HG03159 (cell line): ENCODE measurements at regions not wholly inside any gene's neighbourhood (a gene's known extent, or its start where the extent isn't known, plus 50 kb on each side); places are given as distances from the start of the nearest gene placed in this dataset.

ENCODE experiments used
- ATAC-seq: cut with Tn5 transposase; IDR thresholded peaks from one replicate; pipeline ENCODE4 v1.9.1; 2021; ENCODE audit warnings: mild to moderate bottlenecking, moderate library complexity; ENCODE audit not compliant: unreplicated experiment

GRCh38 chr4:130131536-130131935, 1035.6 kb downstream of the C4orf33 start:
- no peak for ATAC-seq

DNA sequence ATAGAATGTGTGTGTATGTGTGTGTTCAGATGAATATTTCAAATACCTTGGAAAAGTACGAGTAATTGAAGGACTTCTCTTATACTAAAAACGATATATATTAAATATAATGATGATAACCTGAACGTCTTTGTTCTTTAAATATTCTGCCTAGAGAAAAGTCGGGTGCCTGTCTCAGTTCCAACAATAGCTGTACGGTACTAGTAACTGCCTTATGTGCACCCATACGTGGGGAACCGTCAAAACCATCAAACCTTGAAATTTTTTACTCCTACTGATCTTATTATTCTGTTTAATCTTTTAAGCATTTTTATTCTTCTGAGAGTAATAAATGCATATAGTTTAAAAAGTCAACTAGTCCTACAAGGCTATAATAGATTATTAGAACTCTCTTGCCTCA, 1045.7 kb downstream of the C4orf33 start:
- ATAC-seq = no peak

- ATAC-seq = no peak
These were observed 1047.7 kb downstream of the C4orf33 start for GRCh38 chr4:130143656-130144055.

- no peak for ATAC-seq
These were observed 1050.8 kb downstream of the C4orf33 start for GRCh38 chr4:130146773-130147172.

- no peak for ATAC-seq
These were observed 1051.7 kb downstream of the C4orf33 start for GRCh38 chr4:130147641-130148040.

GRCh38 chr4:130154901-130155300, 1058.9 kb downstream of the C4orf33 start:
- no peak for ATAC-seq

DNA sequence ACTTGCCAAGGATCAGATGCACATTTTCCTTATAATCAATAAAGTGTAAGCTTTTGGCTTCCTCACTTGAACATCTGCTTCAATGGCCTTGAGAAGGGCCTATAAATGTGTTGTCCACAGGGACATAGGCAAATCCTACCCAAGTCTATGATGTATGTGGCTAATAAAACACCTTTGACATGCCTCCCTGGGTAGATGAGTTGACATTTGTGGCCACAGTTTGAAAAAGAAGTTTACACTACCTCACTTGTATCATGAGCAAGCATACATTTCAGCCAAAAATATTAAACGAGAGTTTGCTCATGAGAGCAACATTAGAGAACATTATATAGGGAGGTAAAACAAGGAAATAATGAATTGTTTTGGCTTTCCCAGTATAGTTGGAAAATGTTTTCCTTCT, 1067.7 kb downstream of the C4orf33 start:
- no peak for ATAC-seq

DNA sequence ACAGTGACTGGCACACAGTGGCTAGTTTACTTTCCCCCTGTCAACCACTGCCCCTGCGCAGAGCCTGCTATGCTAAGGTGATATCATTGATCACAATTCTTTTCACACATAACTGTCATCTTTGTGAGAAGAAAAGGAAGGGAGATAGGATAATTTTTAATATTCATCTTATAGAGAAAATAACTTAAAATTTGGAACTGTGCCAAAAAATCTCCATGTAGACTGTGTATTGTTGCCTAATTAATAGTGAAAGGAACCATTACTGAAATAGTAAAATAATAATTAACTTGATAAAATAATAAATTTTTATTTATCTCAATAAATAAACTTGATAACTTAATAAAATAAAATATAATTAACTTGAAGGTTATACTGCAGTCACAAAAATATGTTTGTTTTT, 1069.4 kb downstream of the C4orf33 start:
- ATAC-seq = no peak

DNA sequence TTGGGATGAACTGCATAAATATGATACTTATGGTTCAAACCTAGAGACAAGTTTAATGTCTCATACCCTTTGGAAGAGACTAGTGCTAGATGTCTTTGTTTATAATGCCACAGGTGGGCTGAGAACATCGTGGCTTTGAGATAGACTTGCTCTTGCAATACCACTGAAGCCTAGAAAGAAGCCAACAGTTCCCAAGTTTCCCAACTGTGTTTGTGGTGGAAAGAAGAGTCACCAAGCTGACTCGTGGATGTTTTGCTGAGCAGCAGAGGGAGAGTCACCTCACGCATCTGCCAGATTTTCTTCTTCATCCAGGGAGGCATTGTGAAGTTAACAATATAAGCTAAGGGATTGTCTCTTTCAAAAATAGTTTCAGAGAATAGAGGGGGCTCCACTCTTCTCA, 1076.2 kb downstream of the C4orf33 start:
- no peak for ATAC-seq

- no peak for ATAC-seq
These were observed 1082.2 kb downstream of the C4orf33 start for GRCh38 chr4:130178106-130178505.

DNA sequence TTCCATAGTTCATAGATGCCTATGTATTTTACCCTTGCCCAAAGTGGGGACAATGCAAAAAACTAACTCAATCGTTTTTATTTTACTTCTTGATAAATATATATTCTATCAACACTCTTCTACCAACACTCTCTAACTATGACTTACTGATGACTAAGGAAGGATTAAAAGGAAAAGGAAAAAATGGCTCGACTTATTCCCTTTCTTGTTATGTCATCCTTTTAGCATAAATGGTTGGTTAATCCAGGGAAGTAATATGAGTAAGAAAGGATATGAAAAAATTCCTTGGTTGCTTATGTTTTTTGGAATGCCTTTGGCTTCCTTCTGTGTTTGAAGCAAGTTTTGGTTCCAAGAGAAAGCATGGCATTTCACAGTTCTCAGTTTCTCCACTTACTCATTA, 1087.1 kb downstream of the C4orf33 start:
- ATAC-seq = no peak

DNA sequence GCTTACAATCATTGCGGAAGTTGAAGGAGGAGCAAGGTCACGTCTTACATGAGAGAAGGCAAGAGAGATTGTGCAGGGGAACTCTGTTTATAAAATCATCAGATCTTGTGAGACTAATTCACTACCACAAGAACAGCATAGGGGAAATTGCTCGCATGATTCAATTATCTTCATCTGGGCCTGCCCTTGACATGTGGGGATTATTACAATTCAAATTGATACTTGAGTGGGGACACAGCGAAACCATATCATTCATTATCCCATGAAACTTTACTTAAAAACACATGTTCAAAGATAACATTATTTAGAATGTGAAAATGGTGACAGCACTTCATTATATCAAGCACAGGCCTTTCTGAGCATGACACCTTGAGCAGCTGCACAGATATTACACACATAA, 1087.8 kb downstream of the C4orf33 start:
- no peak for ATAC-seq

GRCh38 chr4:130185123-130185522, 1089.2 kb downstream of the C4orf33 start:
- no peak for ATAC-seq

DNA sequence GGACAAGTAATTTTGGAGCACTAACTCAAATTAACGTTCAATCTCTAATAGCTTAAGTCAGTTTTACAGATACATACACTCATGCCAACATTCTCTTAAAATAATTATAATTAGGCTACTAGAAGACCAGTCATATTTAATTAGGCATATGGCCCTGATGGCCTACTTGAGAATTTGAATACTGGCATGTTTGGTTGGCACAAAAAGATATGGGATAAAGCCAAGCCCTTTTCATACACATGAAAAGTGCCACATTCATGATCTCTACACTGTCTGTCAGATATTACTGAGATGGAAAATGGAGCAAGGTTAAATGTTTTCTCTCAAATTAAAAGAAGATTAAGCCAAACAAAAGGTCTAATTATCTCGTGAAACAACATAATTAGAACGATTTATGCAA, 1091.0 kb downstream of the C4orf33 start:
- no peak for ATAC-seq

DNA sequence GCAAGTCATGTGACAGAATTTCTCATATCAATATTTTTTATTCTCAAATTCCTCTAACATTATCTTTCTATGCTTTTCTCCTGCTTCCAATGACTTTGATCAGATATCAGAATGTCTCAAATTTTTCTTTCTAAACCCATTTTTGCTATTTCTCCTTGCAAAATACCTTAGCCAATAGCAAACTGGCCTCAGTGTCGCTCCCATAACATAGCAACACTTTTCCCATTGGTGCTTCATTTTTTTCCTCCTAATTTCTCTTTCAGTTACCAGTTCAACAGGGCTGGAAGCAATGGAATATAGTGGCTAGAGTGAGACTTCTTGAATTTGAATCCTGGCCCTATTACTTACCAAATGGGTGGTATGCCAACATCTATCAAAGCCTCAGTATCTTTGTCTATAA, 1091.6 kb downstream of the C4orf33 start:
- no peak for ATAC-seq

DNA sequence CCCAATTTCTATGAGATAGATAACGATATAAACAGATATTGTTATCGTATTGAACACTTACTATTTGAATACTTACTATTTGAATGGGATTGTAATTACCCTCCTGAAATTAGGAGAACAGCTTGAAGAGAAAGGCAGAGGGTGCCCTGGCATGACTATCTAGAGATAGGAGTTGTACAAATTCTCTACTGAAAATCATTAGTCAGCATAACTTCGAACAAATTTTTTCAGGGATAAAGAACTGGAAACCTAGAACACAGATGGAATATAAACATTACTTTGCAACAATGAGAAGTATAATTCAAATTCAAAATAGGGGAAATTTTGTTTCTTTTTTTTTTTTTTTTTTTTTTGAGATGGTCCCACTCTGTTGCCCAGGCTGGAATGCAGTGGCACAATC, 1096.8 kb downstream of the C4orf33 start:
- ATAC-seq = no peak

DNA sequence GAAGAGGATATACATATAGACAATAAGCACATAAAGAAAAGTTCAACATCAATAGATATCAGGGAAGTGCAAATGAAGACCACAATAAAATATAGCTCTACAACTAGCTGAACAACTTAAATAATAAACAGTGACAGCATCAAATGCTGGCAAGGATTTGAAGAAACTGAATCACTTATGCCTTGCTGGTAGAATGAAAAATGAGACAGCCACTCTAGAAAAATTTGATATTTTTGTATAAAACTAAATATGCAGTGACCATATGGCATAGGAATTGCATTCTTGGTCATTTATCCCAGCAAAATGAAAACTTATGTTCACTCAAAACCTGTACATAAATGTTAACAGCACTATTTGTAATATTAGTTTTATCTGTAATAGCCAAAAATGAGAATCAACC, 1102.0 kb downstream of the C4orf33 start:
- ATAC-seq = no peak

DNA sequence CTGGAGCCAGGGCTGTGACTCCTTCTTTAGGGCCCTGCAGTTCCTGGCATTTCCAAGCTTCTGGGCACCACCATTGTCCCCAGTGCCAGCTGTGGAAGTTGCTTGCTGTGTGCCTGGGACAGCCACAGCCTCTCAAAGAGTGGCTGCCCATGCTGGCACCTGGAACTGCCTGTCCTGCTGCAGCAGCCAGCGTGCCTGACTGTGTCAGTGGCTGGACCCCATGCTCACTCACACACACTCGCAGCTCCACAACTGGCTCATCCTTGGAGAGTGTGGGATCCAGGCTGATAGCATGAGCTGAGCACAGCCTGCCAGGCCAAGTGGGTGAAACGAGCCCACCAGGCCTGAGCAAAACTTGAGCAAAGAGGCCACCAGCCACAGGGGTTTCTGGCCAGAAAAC, 1107.6 kb downstream of the C4orf33 start:
- no peak for ATAC-seq

GRCh38 chr4:130210864-130211263, 1114.9 kb downstream of the C4orf33 start:
- no peak for ATAC-seq

DNA sequence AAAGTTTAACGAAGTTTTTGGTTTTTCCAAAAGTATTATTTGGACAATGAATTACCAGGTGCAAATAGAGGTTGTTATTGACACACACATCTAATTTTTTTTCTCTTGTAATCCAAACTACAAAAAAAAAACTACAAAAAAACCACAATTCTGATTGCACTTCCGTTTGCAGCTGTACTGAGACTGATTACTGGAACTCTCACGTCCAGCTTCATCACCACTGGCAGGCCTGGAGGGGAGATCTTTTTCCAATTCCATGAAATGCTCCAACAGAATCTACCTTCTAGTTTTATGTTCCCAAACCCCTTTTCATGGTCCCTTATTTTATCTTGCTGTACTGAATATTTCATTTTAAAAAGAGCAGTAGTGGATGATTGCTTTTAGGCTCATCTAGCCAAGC, 1118.3 kb downstream of the C4orf33 start:
- ATAC-seq = no peak

DNA sequence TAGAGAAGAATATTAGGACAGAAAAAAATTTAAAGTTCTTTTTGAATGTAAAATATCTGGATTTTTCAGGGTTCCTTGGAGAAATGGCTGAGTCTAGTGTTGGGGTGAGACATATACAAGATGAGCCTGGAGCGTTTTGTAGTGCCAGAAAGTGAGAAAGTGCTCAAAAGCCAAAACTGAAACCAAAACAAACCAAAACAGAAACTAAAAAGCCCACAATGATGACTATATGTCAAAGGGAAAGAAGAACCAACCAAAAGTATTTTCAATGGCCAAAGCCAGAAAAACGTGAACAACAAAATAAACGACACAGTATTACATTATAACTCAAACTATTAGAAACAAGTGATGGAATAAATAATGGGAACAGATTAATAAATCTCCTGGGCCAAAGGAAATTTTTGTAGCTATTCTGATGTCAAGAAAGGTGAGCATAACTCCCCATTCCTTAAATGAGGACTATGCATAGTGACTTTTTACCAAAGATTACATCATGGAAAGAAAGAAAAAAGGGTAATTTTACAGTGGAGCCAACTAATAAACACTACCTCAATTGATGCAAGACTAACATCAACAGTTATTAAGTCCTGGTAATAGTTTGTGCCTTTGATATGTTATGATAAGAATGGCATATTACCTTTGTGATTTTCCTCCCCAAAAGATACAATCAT, 1137.6 kb downstream of the C4orf33 start:
- peak; percentile 100 for ATAC-seq

GRCh38 chr4:130238121-130238520, 1142.2 kb downstream of the C4orf33 start:
- no peak for ATAC-seq

DNA sequence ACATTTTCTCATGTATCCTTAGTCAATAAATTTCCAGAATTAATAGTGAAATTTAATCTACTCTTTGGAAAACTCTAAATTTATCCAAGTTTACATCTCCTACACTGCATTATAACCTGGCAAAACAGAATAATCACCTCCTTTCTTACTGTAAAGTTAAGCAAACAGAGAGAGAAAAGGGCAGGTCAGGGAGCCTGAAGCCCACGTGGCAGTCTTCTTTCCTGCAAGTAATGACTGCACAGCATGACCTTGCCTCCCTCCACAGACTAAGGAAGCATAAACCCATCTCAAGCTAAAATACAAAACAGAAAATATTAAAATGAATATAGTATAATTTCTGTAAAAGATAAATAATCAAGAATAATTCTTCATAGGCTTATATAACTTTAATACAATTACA, 1153.0 kb downstream of the C4orf33 start:
- no peak for ATAC-seq
